ENCODE measurements at regions not wholly inside any gene's neighbourhood (a gene's known extent, or its start where the extent isn't known, plus 50 kb on each side); places are given as distances from the start of the nearest gene placed in this dataset.

DNA sequence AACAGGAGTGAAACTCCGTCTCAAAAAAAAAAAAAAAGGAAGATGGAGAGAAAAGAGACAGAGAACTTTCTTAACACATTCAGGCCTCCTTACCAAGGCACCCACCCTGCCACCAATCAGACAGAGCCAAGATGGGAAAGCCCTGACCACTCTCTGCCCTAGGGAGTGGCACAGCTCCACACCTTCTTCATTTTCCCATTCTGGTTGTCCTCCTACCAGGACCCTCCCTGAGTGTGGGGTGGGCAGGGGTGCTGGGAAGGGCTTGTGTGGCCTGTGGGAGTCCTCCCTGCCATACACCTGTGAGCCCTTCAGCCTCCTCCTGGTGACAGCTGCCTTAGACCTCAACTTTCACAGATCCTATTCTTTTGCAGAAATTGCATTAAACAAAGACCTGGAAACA, 513.6 kb downstream of the BCL11B start:
- DNase-seq: no peak

- no peak for DNase-seq
These were observed 510.0 kb downstream of the BCL11B start for GRCh38 chr14:98761993-98762392.

DNA sequence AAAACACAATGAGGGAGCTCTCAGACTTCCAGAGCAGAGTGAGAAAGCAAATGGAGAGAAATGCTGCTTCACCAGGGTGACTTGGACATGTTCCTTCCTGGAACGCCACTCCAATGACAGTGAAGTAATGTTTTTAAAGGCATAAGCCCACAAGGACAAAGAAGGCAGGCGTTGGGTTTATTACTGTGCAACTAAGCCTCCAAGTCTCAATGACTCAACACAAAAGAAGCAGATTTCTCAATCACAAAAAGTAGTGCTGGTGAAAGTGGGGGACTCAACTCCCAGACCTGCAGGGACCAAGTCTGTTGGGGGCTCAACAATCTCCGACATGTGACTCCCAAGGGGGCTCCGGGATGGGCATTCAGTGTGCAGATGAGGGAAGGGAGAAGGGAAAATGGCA, 505.2 kb downstream of the BCL11B start:
- DNase-seq: no peak

DNA sequence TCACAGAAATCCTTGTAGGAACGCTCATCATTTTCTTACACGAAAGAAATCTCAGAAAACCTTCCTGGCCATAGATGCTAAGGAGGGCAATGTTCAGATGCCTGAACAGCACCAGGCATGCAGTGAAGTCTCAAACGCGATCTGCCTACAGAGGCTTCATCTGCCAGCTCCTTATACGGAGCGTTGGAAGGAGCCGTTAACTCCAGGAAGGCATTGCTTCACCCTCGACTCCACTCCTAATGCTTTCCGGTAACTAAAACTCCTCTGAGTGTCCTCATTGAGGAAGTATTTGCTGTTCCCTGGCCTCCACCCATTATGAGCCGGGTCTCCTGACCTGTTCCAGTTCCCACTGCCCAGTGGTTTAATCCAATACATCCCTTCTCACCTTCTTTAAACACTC, 502.7 kb downstream of the BCL11B start:
- DNase-seq: no peak

DNA sequence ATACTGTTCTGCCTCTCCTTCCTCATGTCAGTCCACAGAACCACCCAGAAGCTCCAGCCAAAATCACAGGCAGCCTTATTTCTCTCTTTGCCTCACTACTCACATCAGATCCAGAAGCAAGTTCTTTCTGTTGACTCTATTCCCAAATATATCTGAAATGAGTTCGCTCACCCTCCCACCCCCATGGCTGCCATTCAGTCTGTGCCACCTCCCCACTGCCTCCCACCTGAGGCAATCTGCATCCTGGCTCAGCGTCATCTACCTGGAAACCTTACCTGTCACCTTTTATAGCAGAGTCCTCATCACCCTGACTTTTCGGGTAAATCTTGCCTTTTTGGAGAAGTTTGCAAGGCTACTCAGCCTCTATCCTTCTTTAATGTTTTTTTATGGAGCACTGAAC, 501.8 kb downstream of the BCL11B start:
- DNase-seq: no peak

- no peak for DNase-seq
These were observed 498.2 kb downstream of the BCL11B start for GRCh38 chr14:98773814-98774213.

GRCh38 chr14:98775892-98776291, 496.1 kb downstream of the BCL11B start:
- no peak for DNase-seq

DNA sequence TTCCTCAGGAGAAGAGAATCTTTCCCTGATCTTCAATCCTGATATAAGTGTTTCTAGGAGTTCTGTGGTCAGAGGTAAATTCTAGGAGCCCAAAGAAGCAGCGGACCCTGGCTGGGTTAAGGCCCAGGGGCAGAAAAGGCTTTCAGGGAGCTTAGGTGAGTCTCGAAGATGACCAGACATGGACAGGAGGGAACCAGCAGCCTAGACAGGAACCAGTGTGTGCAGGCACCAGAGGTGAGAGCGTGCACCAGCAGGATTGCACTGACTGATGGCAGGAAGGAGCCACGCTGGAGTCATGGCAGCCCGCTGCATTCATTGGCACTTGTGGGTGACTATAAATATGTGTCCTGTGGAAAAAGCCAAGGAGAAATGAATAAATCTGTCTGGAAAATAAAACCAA, 489.9 kb downstream of the BCL11B start:
- no peak for DNase-seq

- no peak for DNase-seq
These were observed 486.4 kb downstream of the BCL11B start for GRCh38 chr14:98785578-98785977.

GRCh38 chr14:98786456-98786855, 485.5 kb downstream of the BCL11B start:
- no peak for DNase-seq

DNA sequence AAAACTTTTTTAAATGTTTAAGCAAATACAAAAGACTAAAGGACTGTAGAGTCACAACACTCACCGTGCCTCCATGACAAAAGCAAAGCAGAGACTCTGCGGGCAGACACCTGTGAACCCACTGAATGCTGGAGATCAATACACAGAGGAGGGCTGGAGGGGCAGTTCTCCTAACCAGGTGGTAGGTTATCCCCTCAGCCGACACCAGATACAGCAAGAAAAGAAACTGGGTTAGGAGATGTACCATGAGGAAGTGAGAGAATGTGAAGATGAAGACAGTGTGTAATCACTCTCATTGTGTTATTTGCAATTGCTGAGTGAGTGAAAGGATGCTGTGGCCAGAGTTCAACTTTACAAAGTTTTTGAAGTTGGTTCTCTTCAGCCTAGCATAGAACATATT, 480.3 kb downstream of the BCL11B start:
- DNase-seq: no peak

- no peak for DNase-seq
These were observed 479.8 kb downstream of the BCL11B start for GRCh38 chr14:98792171-98792570.

- DNase-seq: no peak
These were observed 473.9 kb downstream of the BCL11B start for GRCh38 chr14:98798099-98798498.

DNA sequence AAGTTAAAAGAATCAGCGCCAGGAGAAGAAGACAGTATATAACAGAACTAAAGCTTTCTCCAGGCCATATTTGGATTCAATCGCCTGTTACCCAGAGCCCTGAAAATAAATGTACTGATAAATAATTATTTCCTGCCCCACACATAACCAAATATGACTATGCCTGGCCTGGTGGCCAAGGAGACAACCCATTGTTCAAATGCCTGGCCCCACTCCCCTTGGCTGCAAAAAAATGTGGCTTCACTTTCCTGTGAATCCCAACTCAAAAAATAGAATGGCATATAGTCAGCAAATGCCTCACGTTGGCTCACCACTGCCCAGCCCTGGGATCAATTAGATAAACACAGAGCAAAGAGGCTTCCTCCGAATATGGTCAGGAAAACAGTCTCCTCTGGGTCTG, 472.1 kb downstream of the BCL11B start:
- no peak for DNase-seq

DNA sequence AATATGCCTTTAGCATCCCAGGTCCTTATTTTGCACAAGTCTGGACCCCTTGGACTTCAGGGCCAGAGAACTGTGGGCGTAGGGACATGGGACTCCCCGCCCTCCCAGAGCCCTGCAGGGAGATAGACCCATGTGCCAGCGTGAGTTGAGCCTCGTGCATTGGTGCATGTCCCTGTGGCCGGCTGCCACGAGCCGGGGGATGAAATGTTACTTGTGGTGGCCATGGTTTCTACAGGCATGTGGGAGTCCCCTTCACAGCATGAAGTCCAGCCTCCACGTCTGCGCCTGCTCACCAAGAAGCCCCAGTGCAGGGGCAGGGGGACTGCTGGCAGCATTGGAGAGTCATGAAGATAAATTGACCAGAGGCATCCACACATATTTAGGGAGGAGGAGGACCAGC, 470.0 kb downstream of the BCL11B start:
- DNase-seq: no peak

GRCh38 chr14:98803196-98803595, 468.8 kb downstream of the BCL11B start:
- no peak for DNase-seq

DNA sequence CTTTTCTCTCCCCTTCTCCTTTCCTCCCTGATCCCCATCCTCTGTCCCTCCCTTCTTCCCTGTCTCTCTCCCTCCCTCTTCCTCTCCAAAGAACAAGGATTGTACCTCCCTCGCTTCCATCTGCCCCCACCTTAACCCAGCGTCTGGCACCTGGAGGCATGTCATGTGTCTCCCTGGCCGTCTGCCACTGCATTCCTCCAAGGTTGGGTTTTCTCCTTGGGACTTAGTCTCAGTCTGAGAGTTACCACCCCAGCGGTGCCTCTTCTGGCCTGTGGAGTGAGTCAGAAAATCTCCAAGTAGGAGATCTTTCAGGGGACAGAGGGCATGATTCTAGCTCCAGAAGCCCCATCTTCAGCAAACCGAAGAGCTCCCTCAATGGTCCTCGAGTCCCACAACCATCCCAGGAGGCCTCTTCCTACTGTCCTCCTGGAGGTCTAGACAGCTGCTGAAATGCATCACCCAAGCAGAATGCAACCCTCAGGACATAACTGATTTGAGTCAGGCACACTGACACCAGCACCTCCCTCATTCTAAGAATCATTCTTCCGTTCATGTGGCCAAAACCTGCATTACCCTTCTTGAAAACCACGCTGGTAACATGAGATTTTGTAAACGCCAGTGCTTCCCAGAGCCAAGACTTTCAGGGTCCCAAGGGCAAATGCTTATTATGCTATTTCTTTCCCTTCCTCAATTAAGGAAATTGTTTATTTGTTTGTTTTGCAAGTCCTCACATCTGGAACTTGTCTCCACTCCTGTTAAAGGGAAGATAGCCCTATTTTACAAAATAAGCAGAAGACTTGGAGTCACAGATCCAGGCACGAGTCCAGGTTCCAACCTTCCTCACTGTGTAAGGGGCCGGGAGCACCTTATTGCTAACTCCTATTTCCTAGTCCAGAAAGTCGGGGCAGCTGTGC, 463.2 kb downstream of the BCL11B start:
- no peak for DNase-seq

GRCh38 chr14:98816195-98816594, 455.8 kb downstream of the BCL11B start:
- no peak for DNase-seq

DNA sequence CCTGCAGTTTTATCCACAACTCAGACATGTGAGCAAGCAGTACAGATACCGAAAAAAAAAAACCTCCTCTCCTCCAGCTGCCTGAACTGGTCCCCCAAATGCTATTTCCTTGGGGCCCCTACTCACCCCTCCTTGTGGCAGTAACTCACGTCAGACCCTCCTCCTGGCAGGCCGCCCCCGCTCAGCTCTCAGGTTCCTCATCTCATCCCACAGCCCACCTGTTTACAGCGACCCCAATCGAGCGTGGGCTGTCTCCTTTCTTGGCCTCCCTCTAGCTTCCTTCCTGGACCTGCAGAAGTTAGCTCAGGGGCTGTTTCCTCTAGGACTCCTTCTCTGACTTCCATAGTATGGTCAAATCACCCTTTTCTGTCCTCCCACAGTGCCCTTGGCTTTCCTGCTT, 455.3 kb downstream of the BCL11B start:
- no peak for DNase-seq

DNA sequence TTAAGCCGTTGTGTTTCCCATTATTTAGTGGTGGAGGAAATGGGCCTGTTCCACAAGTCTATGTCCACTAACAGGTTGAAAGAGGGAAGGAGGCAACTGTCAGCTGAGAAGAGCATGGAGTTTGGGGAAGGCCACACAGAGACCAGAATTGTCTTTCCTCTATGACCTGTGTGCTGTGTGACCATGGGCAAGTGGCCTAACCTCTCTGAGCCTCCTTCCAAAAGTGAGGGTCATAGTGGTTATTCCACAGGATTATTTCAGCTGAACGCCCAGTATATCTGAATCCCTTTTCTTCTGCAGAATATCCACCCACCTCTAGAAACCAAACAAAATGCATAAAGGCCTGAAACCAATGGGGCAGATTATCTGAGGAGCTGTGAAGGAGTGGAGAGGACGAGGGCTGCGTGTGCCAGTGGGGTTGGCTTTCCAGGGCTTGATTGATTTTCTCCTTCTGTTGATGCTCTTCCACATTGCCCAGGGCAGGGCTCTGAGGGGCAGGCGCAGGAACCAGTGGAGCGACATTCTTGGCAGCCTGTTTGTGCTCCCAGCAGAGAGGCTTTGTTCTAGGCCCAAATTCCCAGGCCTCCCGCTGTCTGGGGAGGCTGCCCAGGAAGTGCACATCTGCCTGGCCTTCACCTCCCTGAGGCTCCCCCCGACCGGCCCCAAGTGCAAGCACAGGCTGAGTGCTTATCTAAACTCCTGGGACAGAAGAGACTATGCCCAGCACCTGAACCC, 452.7 kb downstream of the BCL11B start:
- DNase-seq: no peak

DNA sequence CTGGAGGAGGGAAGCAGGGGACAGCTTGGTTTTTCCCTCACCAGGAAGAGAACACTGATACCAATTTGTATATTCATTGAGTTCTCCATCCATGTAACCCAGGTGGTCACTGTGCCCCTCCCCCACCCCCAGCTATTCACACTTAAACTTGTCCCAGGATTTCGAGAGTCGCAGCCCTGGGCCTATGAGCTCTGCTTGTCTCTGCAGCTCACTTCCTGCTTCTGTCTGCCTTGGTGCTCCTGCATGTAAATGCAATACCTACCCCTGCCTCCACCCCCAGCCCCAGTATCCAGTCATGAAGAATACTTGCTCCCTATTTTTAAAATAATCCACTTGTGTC, 452.2 kb downstream of the BCL11B start:
- no peak for DNase-seq

- no peak for DNase-seq
These were observed 449.1 kb downstream of the BCL11B start for GRCh38 chr14:98822917-98823316.

DNA sequence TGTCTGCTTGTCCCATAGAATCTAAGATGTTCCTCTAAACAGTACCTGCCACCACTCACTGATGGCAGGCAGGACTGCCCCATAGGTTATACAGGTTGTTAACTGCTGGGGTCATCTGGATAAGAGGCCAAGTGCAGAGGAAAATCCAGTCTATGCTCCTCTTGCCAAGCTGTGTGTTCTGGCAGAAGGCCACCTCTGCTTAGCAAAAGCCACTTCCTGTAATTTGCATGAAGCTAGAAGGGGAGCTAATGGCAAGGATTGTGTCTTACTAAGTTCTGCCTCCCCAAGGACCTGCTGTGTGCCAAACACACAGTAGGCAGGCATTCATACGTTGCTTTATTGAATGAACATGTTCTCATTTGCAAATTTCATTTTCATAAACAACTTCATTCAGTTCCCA, 445.4 kb downstream of the BCL11B start:
- no peak for DNase-seq

GRCh38 chr14:98834119-98834518, 437.9 kb downstream of the BCL11B start:
- no peak for DNase-seq

Data from stimulated activated CD4-positive, alpha-beta T cell treated with anti-CD3 and anti-CD28 coated beads, Interleukin-4, amount 100 ng/mL, for 24 hours (primary cell).